ENCODE measurements at regions not wholly inside any gene's neighbourhood (a gene's known extent, or its start where the extent isn't known, plus 50 kb on each side); places are given as distances from the start of the nearest gene placed in this dataset.

GRCh38 chr11:29315275-29315674 is 701.6 kb downstream of the KCNA4 start:
- Histone ChIP-seq H3K4me3 (no peak overlapping the region), H3K27ac (no peak overlapping the region), H3K4me1 (no peaks in the 10 kb centered on the region), H3K9me3 (no peaks in the 10 kb centered on the region), H3K36me3 (no peaks in the 10 kb centered on the region), H3K27me3 (no peaks in the 10 kb centered on the region)
- DNase-seq (no peak), ATAC-seq (no peak)
- TF ChIP-seq, protein P1, sequence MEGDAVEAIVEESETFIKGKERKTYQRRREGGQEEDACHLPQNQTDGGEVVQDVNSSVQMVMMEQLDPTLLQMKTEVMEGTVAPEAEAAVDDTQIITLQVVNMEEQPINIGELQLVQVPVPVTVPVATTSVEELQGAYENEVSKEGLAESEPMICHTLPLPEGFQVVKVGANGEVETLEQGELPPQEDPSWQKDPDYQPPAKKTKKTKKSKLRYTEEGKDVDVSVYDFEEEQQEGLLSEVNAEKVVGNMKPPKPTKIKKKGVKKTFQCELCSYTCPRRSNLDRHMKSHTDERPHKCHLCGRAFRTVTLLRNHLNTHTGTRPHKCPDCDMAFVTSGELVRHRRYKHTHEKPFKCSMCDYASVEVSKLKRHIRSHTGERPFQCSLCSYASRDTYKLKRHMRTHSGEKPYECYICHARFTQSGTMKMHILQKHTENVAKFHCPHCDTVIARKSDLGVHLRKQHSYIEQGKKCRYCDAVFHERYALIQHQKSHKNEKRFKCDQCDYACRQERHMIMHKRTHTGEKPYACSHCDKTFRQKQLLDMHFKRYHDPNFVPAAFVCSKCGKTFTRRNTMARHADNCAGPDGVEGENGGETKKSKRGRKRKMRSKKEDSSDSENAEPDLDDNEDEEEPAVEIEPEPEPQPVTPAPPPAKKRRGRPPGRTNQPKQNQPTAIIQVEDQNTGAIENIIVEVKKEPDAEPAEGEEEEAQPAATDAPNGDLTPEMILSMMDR (IDR thresholded peaks at IDR 0.05): no peak
- intact Hi-C loops (cut with DNase I): no loop called here

DNA sequence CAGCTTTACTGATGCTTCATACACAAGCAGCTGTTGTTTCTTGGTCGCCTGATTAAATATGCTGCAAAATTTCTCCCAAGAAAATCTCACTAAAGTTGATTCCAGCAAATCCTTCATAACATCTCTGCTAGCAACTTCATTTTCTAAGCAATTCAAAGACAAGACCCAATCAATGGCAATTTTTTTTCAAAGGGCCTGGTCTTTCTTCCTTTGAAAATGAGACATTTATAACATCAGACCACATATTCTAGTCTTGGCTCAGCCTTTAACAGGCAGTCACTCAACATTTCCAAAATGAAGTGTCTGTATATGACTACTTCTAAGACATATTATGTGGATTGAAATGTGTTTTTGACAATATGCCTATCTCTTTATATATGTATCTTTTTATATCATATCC is 702.6 kb downstream of the KCNA4 start:
- no peak for ATAC-seq
- 66 to 82% methylated on average over 1 of the region's 1 CpG for WGBS, 2 donors
- intact Hi-C loops (cut with DNase I): no loop called here

GRCh38 chr11:29312812-29313211 is 704.0 kb downstream of the KCNA4 start:
- TF ChIP-seq, protein P1 (IDR thresholded peaks at IDR 0.05): no peak
- no peaks in the 10 kb centered on the region for H3K27me3 ChIP-seq
- no peak overlapping the region for H3K4me3 ChIP-seq
- H3K4me1 ChIP-seq: no peaks in the 10 kb centered on the region
- intact Hi-C loops (cut with DNase I): no loop called here
- ATAC-seq (no peak), DNase-seq (no peak)
- no peaks in the 10 kb centered on the region for H3K9me3 ChIP-seq
- H3K36me3 ChIP-seq: no peaks in the 10 kb centered on the region
- H3K27ac ChIP-seq: no peak overlapping the region

More for the DNA sequence above, 702.6 kb downstream of the KCNA4 start:
- H3K27ac ChIP-seq: no peak overlapping the region
- no peaks in the 10 kb centered on the region for H3K27me3 ChIP-seq
- H3K36me3 ChIP-seq: no peaks in the 10 kb centered on the region
- DNase-seq: no peak
- no peaks in the 10 kb centered on the region for H3K9me3 ChIP-seq
- TF ChIP-seq, protein P1 (IDR thresholded peaks at IDR 0.05): no peak
- H3K4me3 ChIP-seq: no peak overlapping the region
- no peaks in the 10 kb centered on the region for H3K4me1 ChIP-seq

DNA sequence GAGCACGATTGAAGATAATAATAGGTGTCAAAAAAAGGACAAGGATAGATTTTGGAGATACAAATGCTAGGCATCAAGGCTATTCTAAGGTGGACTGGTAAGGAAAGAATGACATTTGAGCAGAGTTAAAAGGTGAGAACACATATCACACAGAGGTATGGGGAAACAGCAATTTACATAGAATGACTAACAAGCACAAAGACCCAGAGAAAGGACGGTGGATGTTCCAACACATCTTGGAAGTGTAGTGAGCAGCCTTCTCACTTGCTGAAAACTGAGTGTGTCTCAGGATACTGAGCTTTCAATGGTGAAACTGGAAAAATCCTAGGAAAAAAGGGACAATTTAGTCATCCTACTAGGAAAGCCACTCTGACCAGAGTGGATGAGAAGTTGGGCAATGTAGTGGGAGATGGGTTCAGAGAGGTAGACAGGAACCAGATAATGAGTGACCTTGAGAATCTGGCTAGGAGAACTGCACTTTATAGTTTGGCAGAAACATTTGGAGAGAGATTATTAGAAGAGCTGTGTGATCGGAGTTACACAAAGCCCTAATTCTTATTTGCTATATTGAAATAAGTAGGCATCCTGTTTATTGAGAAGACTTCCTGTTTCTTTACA is 706.0 kb downstream of the KCNA4 start:
- WGBS, 2 donors: 57 to 74% methylated on average over 3 of the region's 3 CpGs
- Histone ChIP-seq H3K9me3 (no peaks in the 10 kb centered on the region), H3K27me3 (no peaks in the 10 kb centered on the region), H3K27ac (no peak overlapping the region), H3K36me3 (no peaks in the 10 kb centered on the region), H3K4me3 (no peak overlapping the region), H3K4me1 (no peaks in the 10 kb centered on the region)
- ATAC-seq (no peak), DNase-seq (no peak)
- intact Hi-C loops (cut with DNase I): no loop called here
- TF ChIP-seq, protein P1 (IDR thresholded peaks at IDR 0.05): no peak
